ENCODE measurements at regions not wholly inside any gene's neighbourhood (a gene's known extent, or its start where the extent isn't known, plus 50 kb on each side); places are given as distances from the start of the nearest gene placed in this dataset.

DNA sequence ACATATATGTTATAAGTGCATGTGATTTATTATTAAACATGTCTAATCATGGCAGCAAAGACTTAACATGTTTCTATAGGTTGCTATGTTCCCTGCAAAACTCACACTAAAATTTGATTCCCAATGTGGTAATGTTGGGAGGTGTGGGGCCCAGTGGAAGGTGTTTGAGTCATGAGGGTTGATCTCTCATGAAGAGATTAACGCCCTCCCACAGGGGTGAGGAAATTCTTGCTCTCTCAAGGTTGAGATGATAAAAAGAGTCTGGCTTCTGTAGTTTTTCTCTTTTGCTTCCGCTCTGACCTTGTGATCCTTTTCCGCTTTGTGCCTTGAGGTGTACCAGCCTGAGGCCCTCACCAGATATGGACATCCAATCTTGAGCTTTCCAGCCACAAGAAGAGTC lies 737.5 kb upstream of the SLITRK5 start:
- no peaks in the 10 kb centered on the region for H3K36me3 ChIP-seq (ENCODE audit: control insufficient read depth in 4 of 4, insufficient read depth in 4 of 4, low read length in 4 of 4)
- 93% methylated on average over 3 of the region's 3 CpGs for WGBS, 2 donors
- H3K4me3 ChIP-seq = no peak overlapping the region
- H3K27ac ChIP-seq (ENCODE audit: low read depth in 1 of 2, low read length in 1 of 2) = no peak overlapping the region
- TF ChIP-seq, protein P1, sequence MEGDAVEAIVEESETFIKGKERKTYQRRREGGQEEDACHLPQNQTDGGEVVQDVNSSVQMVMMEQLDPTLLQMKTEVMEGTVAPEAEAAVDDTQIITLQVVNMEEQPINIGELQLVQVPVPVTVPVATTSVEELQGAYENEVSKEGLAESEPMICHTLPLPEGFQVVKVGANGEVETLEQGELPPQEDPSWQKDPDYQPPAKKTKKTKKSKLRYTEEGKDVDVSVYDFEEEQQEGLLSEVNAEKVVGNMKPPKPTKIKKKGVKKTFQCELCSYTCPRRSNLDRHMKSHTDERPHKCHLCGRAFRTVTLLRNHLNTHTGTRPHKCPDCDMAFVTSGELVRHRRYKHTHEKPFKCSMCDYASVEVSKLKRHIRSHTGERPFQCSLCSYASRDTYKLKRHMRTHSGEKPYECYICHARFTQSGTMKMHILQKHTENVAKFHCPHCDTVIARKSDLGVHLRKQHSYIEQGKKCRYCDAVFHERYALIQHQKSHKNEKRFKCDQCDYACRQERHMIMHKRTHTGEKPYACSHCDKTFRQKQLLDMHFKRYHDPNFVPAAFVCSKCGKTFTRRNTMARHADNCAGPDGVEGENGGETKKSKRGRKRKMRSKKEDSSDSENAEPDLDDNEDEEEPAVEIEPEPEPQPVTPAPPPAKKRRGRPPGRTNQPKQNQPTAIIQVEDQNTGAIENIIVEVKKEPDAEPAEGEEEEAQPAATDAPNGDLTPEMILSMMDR (IDR thresholded peaks at IDR 0.05; ENCODE audit: control extremely low read depth, extremely low read depth) = no peak
- ATAC-seq (ENCODE audit: insufficient read depth, low FRiP score) (no peak), DNase-seq (no peak)
- H3K27me3 ChIP-seq (ENCODE audit: control insufficient read depth in 3 of 3, insufficient read depth in 3 of 3, low read length in 2 of 3) = no peaks in the 10 kb centered on the region
- no peaks in the 10 kb centered on the region for H3K9me3 ChIP-seq (ENCODE audit: control insufficient read depth in 4 of 4, insufficient read depth in 3 of 4, low read length in 3 of 4)
- peaks cover 0 to 3% (median 0%) of the 10 kb centered on the region in 5 donors for H3K4me1 ChIP-seq (ENCODE audit: control insufficient read depth in 5 of 5, insufficient read depth in 5 of 5, low read length in 5 of 5)
- no peak overlapping the region for H3K9ac ChIP-seq (ENCODE audit: insufficient read depth in 1 of 2, low read length in 2 of 2)

DNA sequence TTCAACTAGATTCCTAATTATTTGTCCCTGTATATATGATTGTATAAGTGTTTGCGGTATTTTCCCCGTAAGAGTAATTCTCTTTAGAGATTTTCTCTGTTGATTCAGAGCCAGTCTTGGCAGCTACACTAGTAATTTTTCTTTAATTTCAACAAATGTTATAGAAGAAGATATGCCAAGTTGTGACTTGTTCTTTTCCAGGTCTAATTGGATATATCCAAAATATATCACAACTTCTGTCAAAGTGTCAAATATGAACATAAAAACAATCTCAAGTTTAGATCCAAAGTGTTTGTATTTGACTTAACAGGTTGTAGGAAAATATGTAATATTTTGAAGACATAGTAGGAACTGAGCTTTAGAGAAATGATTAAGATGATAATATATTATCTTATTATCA lies 733.9 kb upstream of the SLITRK5 start:
- 88 to 93% methylated on average over 2 of the region's 2 CpGs for WGBS, 2 donors

DNA sequence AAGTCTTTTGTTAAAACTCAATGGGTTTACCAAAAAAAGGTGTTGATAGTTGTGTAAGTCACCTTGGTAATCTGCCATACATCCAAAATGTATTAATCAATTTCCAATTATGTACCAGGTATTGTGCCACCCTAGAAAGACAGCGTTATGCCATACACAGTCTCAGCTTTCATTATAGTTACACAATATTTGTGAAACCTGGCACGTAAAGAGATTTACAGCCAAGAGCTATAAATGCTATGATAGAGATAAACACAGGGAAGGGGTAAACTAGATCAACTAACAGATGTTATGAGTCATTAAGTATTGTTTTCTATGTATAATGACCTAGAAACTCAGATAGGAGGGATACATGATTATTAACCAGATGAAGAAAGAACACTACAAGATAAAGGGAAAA lies 725.6 kb upstream of the SLITRK5 start:
- ATAC-seq (ENCODE audit: insufficient read depth, low FRiP score) (no peak), DNase-seq (no peak)
- no peaks in the 10 kb centered on the region for H3K27me3 ChIP-seq (ENCODE audit: control insufficient read depth in 3 of 3, insufficient read depth in 3 of 3, low read length in 2 of 3)
- no peak overlapping the region for H3K27ac ChIP-seq (ENCODE audit: low read depth in 1 of 2, low read length in 1 of 2)
- no peaks in the 10 kb centered on the region for H3K4me1 ChIP-seq (ENCODE audit: control insufficient read depth in 5 of 5, insufficient read depth in 5 of 5, low read length in 5 of 5)
- no peaks in the 10 kb centered on the region for H3K36me3 ChIP-seq (ENCODE audit: control insufficient read depth in 4 of 4, insufficient read depth in 4 of 4, low read length in 4 of 4)
- TF ChIP-seq, protein P1 (IDR thresholded peaks at IDR 0.05; ENCODE audit: control extremely low read depth, extremely low read depth) = no peak
- no peak overlapping the region for H3K9ac ChIP-seq (ENCODE audit: insufficient read depth in 1 of 2, low read length in 2 of 2)
- H3K4me3 ChIP-seq = no peak overlapping the region
- WGBS, 2 donors = 87 to 89% methylated on average over 2 of the region's 2 CpGs
- H3K9me3 ChIP-seq (ENCODE audit: control insufficient read depth in 4 of 4, insufficient read depth in 3 of 4, low read length in 3 of 4) = no peaks in the 10 kb centered on the region

More for the DNA sequence above, 733.9 kb upstream of the SLITRK5 start:
- Histone ChIP-seq H3K27ac (ENCODE audit: low read depth in 1 of 2, low read length in 1 of 2) (no peak overlapping the region), H3K4me1 (ENCODE audit: control insufficient read depth in 5 of 5, insufficient read depth in 5 of 5, low read length in 5 of 5) (peaks cover 0 to 9% (median 0%) of the 10 kb centered on the region in 5 donors), H3K9ac (ENCODE audit: insufficient read depth in 1 of 2, low read length in 2 of 2) (no peak overlapping the region), H3K27me3 (ENCODE audit: control insufficient read depth in 3 of 3, insufficient read depth in 3 of 3, low read length in 2 of 3) (no peaks in the 10 kb centered on the region), H3K9me3 (ENCODE audit: control insufficient read depth in 4 of 4, insufficient read depth in 3 of 4, low read length in 3 of 4) (no peaks in the 10 kb centered on the region), H3K4me3 (no peak overlapping the region), H3K36me3 (ENCODE audit: control insufficient read depth in 4 of 4, insufficient read depth in 4 of 4, low read length in 4 of 4) (no peaks in the 10 kb centered on the region)
- TF ChIP-seq, protein P1 (IDR thresholded peaks at IDR 0.05; ENCODE audit: control extremely low read depth, extremely low read depth) = no peak
- DNase-seq (no peak), ATAC-seq (ENCODE audit: insufficient read depth, low FRiP score) (no peak)

DNA sequence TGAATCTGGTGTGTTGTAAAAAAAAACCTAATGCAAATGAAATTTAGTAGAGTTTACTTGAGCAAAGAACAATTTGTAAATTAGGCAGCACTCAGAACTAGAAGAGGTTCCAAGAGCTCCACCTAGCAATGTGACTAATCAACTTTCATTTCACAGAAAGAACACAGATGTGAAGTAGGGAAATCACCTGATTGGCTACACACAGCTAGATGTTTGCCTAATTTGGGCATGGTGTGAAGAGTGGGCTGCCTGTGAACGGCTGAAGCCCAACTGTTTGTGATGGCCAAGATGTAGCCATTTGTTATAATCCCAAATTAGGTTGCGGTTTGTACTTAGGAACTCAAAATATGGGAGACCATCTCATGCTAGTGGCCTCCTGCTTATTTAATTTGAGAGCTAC lies 724.4 kb upstream of the SLITRK5 start:
- ATAC-seq (ENCODE audit: insufficient read depth, low FRiP score) (no peak), DNase-seq (no peak)
- H3K36me3 ChIP-seq (ENCODE audit: control insufficient read depth in 4 of 4, insufficient read depth in 4 of 4, low read length in 4 of 4) = no peaks in the 10 kb centered on the region
- H3K27ac ChIP-seq (ENCODE audit: low read depth in 1 of 2, low read length in 1 of 2) = no peak overlapping the region
- TF ChIP-seq, protein P1 (IDR thresholded peaks at IDR 0.05; ENCODE audit: control extremely low read depth, extremely low read depth) = no peak
- H3K27me3 ChIP-seq (ENCODE audit: control insufficient read depth in 3 of 3, insufficient read depth in 3 of 3, low read length in 2 of 3) = no peaks in the 10 kb centered on the region
- H3K4me1 ChIP-seq (ENCODE audit: control insufficient read depth in 5 of 5, insufficient read depth in 5 of 5, low read length in 5 of 5) = no peaks in the 10 kb centered on the region
- no peak overlapping the region for H3K9ac ChIP-seq (ENCODE audit: insufficient read depth in 1 of 2, low read length in 2 of 2)
- 74 to 86% methylated on average over 2 of the region's 2 CpGs for WGBS, 2 donors
- no peak overlapping the region for H3K4me3 ChIP-seq
- no peaks in the 10 kb centered on the region for H3K9me3 ChIP-seq (ENCODE audit: control insufficient read depth in 4 of 4, insufficient read depth in 3 of 4, low read length in 3 of 4)
